Caco-2 (cell line): ENCODE measurements at regions not wholly inside any gene's neighbourhood (a gene's known extent, or its start where the extent isn't known, plus 50 kb on each side); places are given as distances from the start of the nearest gene placed in this dataset.

Experiments
- BruUV-seq: library from RNA; stranded (reverse); fragments of 400-500 nt; replicated peaks from 2 replicates; lab custom pipeline; 2021; lab: Mats Ljungman, UMichigan
- CTCF ChIA-PET: fragments of 300-600 bp; sonication (Branson Sonifier 250); formaldehyde crosslinking; loops from one replicate; lab custom pipeline; 2022; ENCODE audit warnings: antibody characterized with exemption; lab: Charles Lee
- POLR2A ChIA-PET: fragments of 300-600 bp; sonication (Branson Sonifier 250); formaldehyde crosslinking; loops from one replicate; lab custom pipeline; 2022; ENCODE audit warnings: antibody characterized with exemption; lab: Charles Lee
- DNase-seq, 2 experiments: peaks; one replicate each; pipeline versions ENCODE4 v3.0.0 to v3.0.0-alpha.2; 2020 to 2022
- H3K27me3 ChIP-seq: replicated peaks from 2 replicates; pipeline ENCODE4 v1.6.0; 2011; ENCODE audit warnings: low read length; ENCODE audit not compliant: control insufficient read depth, insufficient read depth
- H3K36me3 ChIP-seq: 2 replicates; pipeline ENCODE4 v1.5.1; 2011; ENCODE audit warnings: low read length; ENCODE audit not compliant: control insufficient read depth, insufficient read depth
- H3K4me1 ChIP-seq: fragments of 250-450 bp; sonication (Bioruptor Pico); 2 replicates; pipeline ENCODE4 v1.5.1; 2020; ENCODE audit warnings: mild to moderate bottlenecking
- H3K4me3 ChIP-seq: 2 replicates; pipeline ENCODE4 v1.5.1; 2011; ENCODE audit warnings: low read depth, mild to moderate bottlenecking, control low read depth, low read length
- H3K9me3 ChIP-seq: fragments of 250-450 bp; sonication (Bioruptor Pico); 2 replicates; pipeline ENCODE4 v1.5.1; 2020; ENCODE audit warnings: mild to moderate bottlenecking, moderate library complexity
- H3K27ac Mint-ChIP-seq: one replicate; pipeline ENCODE4 v1.8.0; 2022; ENCODE audit warnings: mixed read lengths; ENCODE audit not compliant: unreplicated experiment
- H3K27me3 Mint-ChIP-seq: one replicate; pipeline ENCODE4 v1.8.0; 2022; ENCODE audit warnings: mixed read lengths; ENCODE audit not compliant: insufficient read depth, unreplicated experiment
- H3K36me3 Mint-ChIP-seq: one replicate; pipeline ENCODE4 v1.8.0; 2022; ENCODE audit warnings: mild to moderate bottlenecking, mixed read lengths; ENCODE audit not compliant: insufficient read depth, unreplicated experiment
- H3K4me1 Mint-ChIP-seq: one replicate; pipeline ENCODE4 v1.8.0; 2022; ENCODE audit warnings: low read depth, mixed read lengths; ENCODE audit not compliant: unreplicated experiment
- H3K4me3 Mint-ChIP-seq: one replicate; pipeline ENCODE4 v1.8.0; 2022; ENCODE audit warnings: mild to moderate bottlenecking, moderate library complexity, mixed read lengths; ENCODE audit not compliant: unreplicated experiment
- H3K9me3 Mint-ChIP-seq: one replicate; pipeline ENCODE4 v1.8.0; 2022; ENCODE audit warnings: mixed read lengths; ENCODE audit not compliant: unreplicated experiment
- intact Hi-C: fragments of 100-400 bp; cut with micrococcal nuclease; formaldehyde crosslinking; loops from one replicate; pipeline ENCODE4 v1.10.0; 2022; ENCODE audit not compliant: unreplicated experiment
- TF ChIP-seq, protein P1 (sequence below), 2 experiments: fragments of 200-600 bp in 1 of 2; IDR thresholded peaks; 1 replicate in 1 of 2; 2 replicates in 1 of 2; pipeline versions ENCODE4 v1.5.1 to v1.8.0; 2011 to 2022; ENCODE audit warnings: antibody characterized with exemption in 1 of 2, control low read depth in 1 of 2, inconsistent platforms in 1 of 2, low read depth in 1 of 2, low read length in 1 of 2, mild to moderate bottlenecking in 1 of 2, moderate library complexity in 1 of 2; ENCODE audit not compliant: insufficient read depth in 1 of 2, severe bottlenecking in 1 of 2, unreplicated experiment in 1 of 2

DNA sequence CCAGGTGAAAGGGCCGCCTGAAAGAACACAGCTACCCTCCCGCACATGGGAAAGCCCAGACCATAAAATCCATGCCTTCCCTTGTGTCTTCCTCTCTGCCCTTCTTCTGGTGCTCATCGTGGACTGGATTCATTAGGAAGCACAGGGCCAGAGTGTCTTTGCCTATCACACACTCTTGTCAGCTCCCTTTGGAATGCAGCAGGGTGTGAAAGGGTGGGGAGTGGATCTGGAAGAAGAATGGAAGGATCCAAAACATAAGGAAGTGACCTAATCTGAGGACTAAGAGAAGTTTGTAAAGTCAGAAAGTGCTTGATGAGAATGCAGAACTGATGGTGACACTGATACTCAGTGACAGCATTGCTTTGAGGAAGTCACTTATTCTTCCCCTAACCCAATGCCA is 1147.3 kb upstream of the GOT2 start:
- DNase-seq, result no peak
- no peaks in the 10 kb centered on the region for H3K27me3 Mint-ChIP-seq
- CTCF ChIA-PET, result no interaction called here
- Histone ChIP-seq H3K9me3 (no peaks in the 10 kb centered on the region), H3K4me1 (no peaks in the 10 kb centered on the region), H3K27me3 (no peaks in the 10 kb centered on the region), H3K36me3 (no peaks in the 10 kb centered on the region), H3K4me3 (no peak overlapping the region)
- intact Hi-C loops, result no loop called here
- H3K4me1 Mint-ChIP-seq, result no peaks in the 10 kb centered on the region
- H3K27ac Mint-ChIP-seq, result no peak overlapping the region
- TF ChIP-seq, protein P1, sequence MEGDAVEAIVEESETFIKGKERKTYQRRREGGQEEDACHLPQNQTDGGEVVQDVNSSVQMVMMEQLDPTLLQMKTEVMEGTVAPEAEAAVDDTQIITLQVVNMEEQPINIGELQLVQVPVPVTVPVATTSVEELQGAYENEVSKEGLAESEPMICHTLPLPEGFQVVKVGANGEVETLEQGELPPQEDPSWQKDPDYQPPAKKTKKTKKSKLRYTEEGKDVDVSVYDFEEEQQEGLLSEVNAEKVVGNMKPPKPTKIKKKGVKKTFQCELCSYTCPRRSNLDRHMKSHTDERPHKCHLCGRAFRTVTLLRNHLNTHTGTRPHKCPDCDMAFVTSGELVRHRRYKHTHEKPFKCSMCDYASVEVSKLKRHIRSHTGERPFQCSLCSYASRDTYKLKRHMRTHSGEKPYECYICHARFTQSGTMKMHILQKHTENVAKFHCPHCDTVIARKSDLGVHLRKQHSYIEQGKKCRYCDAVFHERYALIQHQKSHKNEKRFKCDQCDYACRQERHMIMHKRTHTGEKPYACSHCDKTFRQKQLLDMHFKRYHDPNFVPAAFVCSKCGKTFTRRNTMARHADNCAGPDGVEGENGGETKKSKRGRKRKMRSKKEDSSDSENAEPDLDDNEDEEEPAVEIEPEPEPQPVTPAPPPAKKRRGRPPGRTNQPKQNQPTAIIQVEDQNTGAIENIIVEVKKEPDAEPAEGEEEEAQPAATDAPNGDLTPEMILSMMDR (IDR thresholded peaks at IDR 0.05; ENCODE audit: insufficient read depth in 1 of 2, low read depth in 1 of 2, low read length in 1 of 2, severe bottlenecking in 1 of 2, unreplicated experiment in 1 of 2), result no peak
- no TSS peak for BruUV-seq
- POLR2A ChIA-PET, result no interaction called here
- no peaks in the 10 kb centered on the region for H3K9me3 Mint-ChIP-seq
- no peaks in the 10 kb centered on the region for H3K36me3 Mint-ChIP-seq
- no peak overlapping the region for H3K4me3 Mint-ChIP-seq

DNA sequence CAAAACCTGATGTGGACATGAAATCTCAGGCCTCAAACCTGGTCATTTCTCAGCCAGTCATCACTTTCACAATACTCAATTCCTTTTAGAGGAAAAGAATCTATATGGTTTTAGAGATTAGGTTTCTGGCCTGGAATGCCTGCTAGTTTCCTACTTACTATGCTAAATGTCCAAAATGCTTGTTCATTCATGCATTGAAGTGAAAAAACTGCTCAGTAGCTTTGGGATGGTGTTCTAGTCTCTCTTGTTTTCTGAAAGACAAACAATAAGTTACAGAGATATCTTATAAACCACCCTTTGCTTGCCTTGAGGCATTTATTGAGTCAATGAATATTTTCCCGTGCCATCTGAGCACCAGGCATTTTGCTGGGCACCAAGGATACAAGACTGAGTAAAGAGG is 1146.5 kb upstream of the GOT2 start:
- Mint-ChIP-seq H3K27me3 (no peaks in the 10 kb centered on the region), H3K4me1 (no peaks in the 10 kb centered on the region), H3K4me3 (no peak overlapping the region), H3K9me3 (no peaks in the 10 kb centered on the region), H3K27ac (no peak overlapping the region), H3K36me3 (no peaks in the 10 kb centered on the region)
- CTCF ChIA-PET, result no interaction called here
- no TSS peak for BruUV-seq
- TF ChIP-seq, protein P1 (IDR thresholded peaks at IDR 0.05; ENCODE audit: insufficient read depth in 1 of 2, low read depth in 1 of 2, low read length in 1 of 2, severe bottlenecking in 1 of 2, unreplicated experiment in 1 of 2), result no peak
- POLR2A ChIA-PET, result no interaction called here
- intact Hi-C loops, result no loop called here
- no peak for DNase-seq
- H3K36me3 ChIP-seq, result no peaks in the 10 kb centered on the region
- H3K4me1 ChIP-seq, result no peaks in the 10 kb centered on the region
- no peak overlapping the region for H3K4me3 ChIP-seq
- H3K9me3 ChIP-seq, result no peaks in the 10 kb centered on the region
- H3K27me3 ChIP-seq, result no peaks in the 10 kb centered on the region

DNA sequence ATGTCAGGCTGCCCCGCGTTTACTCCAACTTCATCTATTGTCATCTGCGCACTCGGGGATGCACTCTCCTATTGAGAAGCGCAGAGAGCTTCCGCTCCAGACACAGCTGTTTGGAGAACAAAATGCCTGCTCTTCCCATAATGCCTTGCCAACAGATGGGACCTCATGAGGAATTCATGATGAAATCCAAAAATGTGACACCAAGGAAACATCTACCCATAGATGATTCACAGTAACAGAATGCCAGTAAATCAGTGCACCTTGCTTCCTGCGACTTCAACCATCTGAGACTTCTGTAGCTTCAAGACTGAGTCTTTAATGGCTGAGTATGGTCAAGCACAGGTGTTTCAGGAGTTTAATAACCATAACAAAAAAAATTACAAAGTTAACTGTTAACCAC is 1144.9 kb upstream of the GOT2 start:
- H3K4me3 ChIP-seq, result no peak overlapping the region
- H3K27me3 Mint-ChIP-seq, result no peaks in the 10 kb centered on the region
- H3K9me3 ChIP-seq, result no peaks in the 10 kb centered on the region
- no peaks in the 10 kb centered on the region for H3K36me3 Mint-ChIP-seq
- CTCF ChIA-PET, result no interaction called here
- no peaks in the 10 kb centered on the region for H3K9me3 Mint-ChIP-seq
- intact Hi-C loops, result no loop called here
- no peaks in the 10 kb centered on the region for H3K36me3 ChIP-seq
- TF ChIP-seq, protein P1 (IDR thresholded peaks at IDR 0.05; ENCODE audit: insufficient read depth in 1 of 2, low read depth in 1 of 2, low read length in 1 of 2, severe bottlenecking in 1 of 2, unreplicated experiment in 1 of 2), result no peak
- H3K4me1 Mint-ChIP-seq, result no peaks in the 10 kb centered on the region
- no TSS peak for BruUV-seq
- H3K4me3 Mint-ChIP-seq, result no peak overlapping the region
- no peaks in the 10 kb centered on the region for H3K4me1 ChIP-seq
- POLR2A ChIA-PET, result no interaction called here
- H3K27me3 ChIP-seq, result no peaks in the 10 kb centered on the region
- no peak for DNase-seq
- no peak overlapping the region for H3K27ac Mint-ChIP-seq
